GDM1 (cell line): ENCODE measurements at regions not wholly inside any gene's neighbourhood (a gene's known extent, or its start where the extent isn't known, plus 50 kb on each side); places are given as distances from the start of the nearest gene placed in this dataset.
"Not testable (repeated sequence)": the region's sequence is repeated elsewhere in the genome, so short reads cannot be mapped to it uniquely, and the experiment has no call there.

Source experiments
- DNase-seq: peaks from one replicate; lab custom pipeline; 2025; lab: John Stamatoyannopoulos, UW

DNA sequence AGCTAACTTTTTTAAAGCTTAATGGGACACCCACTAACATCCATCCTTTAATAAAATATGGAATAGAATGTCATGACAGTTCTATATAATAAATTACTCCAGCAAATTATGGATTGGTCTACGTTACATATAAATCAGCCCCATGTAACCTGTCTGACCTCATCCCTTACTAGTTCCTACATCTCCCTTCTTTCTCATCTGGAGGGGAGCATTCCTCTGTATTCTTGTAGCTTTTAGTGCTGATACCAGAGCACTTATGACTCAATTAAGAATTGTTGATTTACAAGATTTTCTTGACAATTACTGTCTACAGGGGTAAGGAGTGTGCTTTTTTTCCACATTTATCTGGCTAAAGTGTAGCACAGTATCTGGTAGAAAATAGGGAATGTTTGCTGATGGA lies 523.7 kb downstream of the FAM181B start:
- DNase-seq: no peak

DNA sequence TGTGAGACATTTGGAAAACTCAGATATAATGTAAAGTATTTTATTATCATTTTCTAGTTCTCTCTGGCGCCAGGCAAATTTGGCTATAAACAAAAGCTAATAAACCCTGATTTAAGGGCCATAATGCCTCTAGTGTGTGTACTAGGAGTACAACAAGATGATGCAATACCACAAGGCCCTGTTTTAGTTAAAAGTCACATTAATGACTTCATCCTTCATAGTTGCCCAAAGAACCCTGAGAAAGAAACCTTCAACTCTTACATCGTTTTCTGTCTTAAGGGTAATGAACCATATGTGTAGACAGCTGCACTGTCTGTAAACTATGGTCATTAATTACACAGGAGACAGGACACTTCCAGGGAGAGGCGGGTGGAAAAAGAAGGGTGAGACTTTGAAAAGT lies 538.4 kb downstream of the FAM181B start:
- DNase-seq: no peak

GRCh38 chr11:82194521-82194920 lies 539.1 kb downstream of the FAM181B start:
- DNase-seq: no peak

- no peak for DNase-seq
These were observed 542.0 kb downstream of the FAM181B start for GRCh38 chr11:82191695-82192094.

DNA sequence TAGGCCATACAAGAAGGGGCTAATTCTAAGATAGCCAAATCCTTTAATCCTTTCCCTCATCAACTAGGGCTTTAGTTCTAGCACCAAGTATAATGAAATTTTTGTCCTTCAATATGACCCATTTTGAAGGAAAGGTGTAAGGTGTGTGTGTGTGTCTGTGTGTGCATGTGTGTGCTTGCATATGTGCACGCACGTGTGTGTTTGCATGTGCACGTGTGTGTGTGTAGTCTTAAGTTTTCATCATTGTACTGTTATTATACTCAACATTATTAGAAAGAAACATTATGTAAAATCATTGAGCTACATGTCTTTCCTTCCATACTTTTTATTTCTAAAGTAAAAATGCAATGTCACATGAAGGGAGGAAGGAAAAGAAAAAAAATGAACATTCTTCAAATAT lies 547.7 kb downstream of the FAM181B start:
- DNase-seq: no peak

DNA sequence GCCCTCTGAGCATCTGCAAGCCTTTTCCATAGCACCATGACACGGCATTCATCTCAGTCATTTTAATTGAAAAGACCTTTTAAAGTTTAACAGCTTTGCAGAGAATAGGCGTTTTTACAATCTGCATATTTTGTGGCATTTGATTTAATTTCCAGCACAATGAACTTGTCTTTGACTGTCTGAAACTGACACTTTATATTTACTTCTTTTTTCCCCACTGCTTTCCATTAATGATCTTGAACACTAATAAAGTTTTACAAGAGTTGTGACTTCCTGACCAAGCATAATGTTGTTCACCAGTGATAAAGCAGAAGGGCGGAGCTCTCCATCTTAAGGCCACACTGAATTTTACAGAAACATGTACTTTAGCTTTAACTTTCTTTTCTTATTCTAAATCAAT lies 548.7 kb downstream of the FAM181B start:
- no peak for DNase-seq

DNA sequence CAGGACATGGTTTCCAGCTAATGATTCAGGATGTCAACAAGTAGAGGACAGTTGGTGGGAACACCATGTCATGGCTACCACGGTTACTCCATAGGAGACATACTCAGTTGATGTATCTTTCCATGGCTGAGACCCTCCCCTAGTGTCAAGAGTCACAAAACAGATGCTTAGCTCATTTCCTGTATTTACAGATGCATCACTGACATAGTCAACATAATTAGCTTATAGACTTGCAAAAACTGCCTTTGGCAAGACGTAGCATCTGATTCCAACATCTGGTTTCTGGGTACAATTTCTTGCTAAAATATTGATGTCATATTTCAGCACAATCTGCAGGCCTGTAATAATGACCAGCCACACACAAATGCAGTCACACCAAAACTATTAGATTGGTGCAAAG lies 550.3 kb downstream of the FAM181B start:
- DNase-seq: no peak

GRCh38 chr11:82182697-82183096 lies 551.0 kb downstream of the FAM181B start:
- not testable (repeated sequence) for DNase-seq

DNA sequence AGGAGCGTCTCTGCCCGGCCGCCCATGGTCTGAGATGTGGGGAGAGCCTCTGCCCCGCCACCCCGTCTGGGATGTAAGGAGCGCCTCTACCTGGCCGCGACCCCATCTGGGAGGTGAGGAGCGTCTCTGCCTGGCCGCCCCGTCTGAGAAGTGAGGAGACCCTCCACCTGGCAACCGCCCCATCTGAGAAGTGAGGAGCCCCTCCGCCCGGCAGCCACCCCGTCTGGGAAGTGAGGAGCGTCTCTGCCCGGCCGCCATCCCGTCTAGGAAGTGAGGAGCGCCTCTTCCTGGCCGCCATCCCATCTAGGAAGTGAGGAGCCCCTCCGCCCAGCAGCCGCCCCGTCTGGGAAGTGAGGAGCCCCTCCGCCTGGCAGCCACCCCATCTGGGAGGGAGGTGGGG lies 551.9 kb downstream of the FAM181B start:
- DNase-seq: not testable (repeated sequence)

- no peak for DNase-seq
These were observed 556.7 kb downstream of the FAM181B start for GRCh38 chr11:82176945-82177344.

- no peak for DNase-seq
These were observed 557.3 kb downstream of the FAM181B start for GRCh38 chr11:82176365-82176764.

- no peak for DNase-seq
These were observed 559.1 kb downstream of the FAM181B start for GRCh38 chr11:82174610-82175009.

DNA sequence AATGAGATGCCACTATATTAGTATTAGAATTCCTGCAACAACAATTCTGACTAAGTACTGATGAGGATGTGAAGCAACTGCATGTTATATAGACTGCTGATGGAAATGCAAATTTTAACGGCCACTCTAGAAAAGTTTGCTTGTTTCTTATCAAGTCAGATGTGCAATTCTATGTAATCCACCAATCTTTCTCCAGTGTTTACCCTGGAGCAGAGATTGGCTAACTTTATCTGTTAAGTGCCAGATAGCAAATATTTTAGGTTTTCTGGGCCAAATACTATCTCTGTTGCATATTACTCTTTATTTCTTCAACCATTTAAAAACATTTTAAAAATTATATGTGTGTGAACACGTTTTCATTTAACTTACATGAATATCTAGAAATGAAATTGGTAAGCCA lies 586.9 kb downstream of the FAM181B start:
- DNase-seq: no peak

- DNase-seq: no peak
These were observed 614.7 kb downstream of the FAM181B start for GRCh38 chr11:82118946-82119345.

GRCh38 chr11:82117362-82117761 lies 616.3 kb downstream of the FAM181B start:
- no peak for DNase-seq

DNA sequence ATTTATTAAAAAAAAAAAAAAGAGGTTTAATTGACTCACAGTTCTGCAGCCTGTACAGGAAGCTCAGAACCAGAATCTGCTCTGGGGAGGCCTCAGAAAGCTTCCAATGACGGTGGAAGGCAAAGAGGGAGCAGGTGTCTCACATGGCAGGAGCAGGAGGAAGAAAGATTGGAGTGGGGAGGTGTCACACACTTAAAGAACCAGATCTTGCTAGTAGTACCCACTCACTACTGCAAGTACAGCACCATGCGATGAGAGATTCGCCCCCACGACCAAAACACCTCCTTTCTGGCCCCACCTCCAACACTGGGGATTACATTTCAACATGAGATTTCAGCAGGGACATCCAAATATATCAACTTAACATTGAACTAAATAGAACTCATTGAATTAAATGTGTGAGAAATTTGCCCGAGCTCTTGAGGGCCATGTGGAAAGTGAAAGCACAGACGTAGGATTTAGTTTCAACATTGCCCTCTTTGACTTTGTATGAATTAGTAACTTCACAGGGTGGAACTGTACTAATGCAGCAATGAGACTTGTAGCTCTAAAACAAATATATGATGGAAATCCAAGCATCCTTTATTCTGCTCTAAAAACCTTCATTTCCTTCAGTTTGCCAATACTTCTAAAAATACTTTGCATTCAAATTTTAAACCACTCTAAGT lies 628.2 kb downstream of the FAM181B start:
- DNase-seq: no peak

DNA sequence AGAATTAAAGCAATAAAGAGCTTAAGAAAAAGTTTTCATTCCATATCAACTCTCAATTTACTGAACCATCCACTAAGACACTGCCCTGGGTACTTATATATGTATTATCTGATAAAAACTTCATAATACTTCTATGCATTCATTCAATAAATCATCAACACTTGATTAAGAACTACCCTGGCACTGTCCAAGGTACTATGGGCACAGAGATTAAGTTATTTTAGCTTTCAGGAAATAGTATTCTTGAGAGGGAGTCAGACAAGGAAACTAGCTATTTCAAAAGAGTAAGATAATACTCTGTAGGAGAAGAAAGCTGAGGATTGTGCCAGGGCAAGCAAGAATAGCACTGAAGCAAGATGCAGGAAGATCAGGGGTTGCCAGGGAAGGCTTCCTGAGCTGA lies 640.8 kb downstream of the FAM181B start:
- DNase-seq: no peak

- no peak for DNase-seq
These were observed 644.2 kb downstream of the FAM181B start for GRCh38 chr11:82089426-82089825.

- no peak for DNase-seq
These were observed 648.2 kb downstream of the FAM181B start for GRCh38 chr11:82085493-82085892.

GRCh38 chr11:82082976-82083375 lies 650.7 kb downstream of the FAM181B start:
- DNase-seq: no peak

DNA sequence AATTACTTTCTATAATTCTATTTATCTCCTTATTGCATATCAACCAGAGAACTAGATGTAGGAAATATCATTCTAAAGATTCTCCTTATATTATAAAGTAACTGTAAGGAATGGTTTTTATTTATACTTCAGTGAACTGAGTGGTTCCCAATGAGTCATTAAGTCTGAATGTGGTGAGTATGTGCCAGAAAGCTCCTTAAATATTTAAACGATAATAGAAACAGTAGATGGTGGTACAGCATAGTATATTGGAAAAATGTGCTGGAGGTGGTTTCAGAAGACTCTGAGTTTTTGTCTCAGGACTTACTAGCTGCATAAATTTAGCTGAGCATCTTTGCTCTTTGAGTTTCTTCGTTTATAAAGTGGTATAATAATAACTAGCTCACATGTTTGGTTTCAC lies 653.5 kb downstream of the FAM181B start:
- no peak for DNase-seq

DNA sequence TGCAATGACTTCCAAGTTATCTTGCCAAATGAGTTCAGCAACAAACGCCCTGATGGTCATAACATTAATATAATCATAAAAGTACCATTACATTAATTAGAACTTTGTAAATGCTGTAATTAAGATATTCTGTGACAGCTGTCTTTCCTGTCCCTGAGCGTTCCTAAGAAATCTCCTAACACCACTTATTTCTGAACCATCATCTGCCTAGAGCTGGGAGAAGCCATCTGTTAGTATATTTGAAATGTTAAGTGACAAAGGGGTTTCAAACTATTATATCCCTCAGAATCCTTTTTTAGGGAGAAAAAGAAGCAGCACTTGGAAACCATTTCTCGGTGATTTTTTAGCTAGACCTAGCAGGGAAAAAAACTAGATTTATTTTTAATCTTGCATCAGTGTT lies 657.5 kb downstream of the FAM181B start:
- no peak for DNase-seq

- no peak for DNase-seq
These were observed 674.2 kb downstream of the FAM181B start for GRCh38 chr11:82059505-82059904.

GRCh38 chr11:82056450-82056849 lies 677.2 kb downstream of the FAM181B start:
- no peak for DNase-seq

- DNase-seq: no peak
These were observed 684.5 kb downstream of the FAM181B start for GRCh38 chr11:82049199-82049598.
